ENCODE measurements at regions not wholly inside any gene's neighbourhood (a gene's known extent, or its start where the extent isn't known, plus 50 kb on each side); places are given as distances from the start of the nearest gene placed in this dataset.

GRCh38 chr20:61106438-61106837, 145.6 kb upstream of the CDH4 start:
- TF ChIP-seq, protein P1, sequence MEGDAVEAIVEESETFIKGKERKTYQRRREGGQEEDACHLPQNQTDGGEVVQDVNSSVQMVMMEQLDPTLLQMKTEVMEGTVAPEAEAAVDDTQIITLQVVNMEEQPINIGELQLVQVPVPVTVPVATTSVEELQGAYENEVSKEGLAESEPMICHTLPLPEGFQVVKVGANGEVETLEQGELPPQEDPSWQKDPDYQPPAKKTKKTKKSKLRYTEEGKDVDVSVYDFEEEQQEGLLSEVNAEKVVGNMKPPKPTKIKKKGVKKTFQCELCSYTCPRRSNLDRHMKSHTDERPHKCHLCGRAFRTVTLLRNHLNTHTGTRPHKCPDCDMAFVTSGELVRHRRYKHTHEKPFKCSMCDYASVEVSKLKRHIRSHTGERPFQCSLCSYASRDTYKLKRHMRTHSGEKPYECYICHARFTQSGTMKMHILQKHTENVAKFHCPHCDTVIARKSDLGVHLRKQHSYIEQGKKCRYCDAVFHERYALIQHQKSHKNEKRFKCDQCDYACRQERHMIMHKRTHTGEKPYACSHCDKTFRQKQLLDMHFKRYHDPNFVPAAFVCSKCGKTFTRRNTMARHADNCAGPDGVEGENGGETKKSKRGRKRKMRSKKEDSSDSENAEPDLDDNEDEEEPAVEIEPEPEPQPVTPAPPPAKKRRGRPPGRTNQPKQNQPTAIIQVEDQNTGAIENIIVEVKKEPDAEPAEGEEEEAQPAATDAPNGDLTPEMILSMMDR (conservative IDR thresholded peaks at IDR 0.05; ENCODE audit: low read length) = no peak
- no peak for TF ChIP-seq EZH2phosphoT487 (IDR thresholded peaks at IDR 0.05; ENCODE audit: borderline replicate concordance, low read depth, low read length)

Data from OCI-LY7 (cell line).